GM18870 (cell line): ENCODE measurements at regions not wholly inside any gene's neighbourhood (a gene's known extent, or its start where the extent isn't known, plus 50 kb on each side); places are given as distances from the start of the nearest gene placed in this dataset.

Experiments used
- ATAC-seq: cut with Tn5 transposase; IDR thresholded peaks from one replicate; pipeline ENCODE4 v1.9.1; 2021; ENCODE audit warnings: moderate library complexity; ENCODE audit not compliant: unreplicated experiment

- no peak for ATAC-seq
Observed at GRCh38 chr13:37944081-37944868, 74.7 kb upstream of the TRPC4 start.

GRCh38 chr13:37942929-37943328, 73.4 kb upstream of the TRPC4 start:
- no peak for ATAC-seq

GRCh38 chr13:37934339-37935191, 65.0 kb upstream of the TRPC4 start:
- ATAC-seq = no peak

DNA sequence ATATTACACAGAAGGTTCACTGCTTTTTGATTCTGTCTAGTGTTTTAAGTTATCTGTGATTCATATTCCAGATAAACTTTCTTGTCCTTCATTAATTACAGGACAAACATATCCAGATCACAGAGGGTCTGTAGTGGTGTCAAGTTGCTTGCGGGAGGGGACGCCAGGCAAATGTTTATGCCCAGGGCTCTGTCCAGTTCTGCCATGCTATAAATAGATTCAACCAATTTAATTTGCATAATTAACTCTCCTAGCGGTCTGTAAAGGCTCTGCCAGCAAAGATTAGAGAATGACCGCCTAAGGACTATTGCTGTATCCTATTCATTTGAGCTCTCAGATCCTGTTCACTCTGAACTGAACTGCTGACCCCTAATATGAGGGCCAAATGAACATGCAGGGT, 59.7 kb upstream of the TRPC4 start:
- no peak for ATAC-seq

GRCh38 chr13:37927561-37927960, 58.0 kb upstream of the TRPC4 start:
- ATAC-seq = no peak

DNA sequence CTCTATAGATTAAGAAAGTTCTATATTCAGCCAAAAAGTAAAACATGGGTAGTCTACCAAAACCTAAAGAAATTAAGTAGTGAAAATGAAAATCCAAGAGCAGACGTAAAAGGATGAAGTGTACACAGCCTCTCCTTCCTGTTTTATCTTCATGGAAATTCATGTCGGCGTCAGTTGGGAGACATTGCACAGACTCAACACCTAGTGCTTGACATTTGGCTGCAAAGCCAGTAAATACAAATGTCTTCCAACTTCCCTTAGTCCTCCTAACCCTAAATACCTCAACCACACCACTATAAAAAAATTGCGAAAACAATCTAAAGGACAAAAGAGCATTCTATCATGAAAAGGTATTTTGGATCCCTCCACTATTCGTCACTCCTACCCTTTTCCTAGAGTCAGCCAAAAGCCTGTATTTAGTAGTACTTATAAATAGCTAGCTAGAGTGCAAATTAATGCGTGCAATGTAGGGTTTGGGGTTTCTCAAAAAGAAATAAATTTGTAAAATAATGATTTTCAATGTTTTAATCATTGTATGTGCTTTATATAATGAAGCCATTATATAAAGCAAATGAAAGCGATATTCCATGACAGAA, 56.4 kb upstream of the TRPC4 start:
- no peak for ATAC-seq

GRCh38 chr13:37923236-37923635, 53.7 kb upstream of the TRPC4 start:
- peak; percentile 62 for ATAC-seq

GRCh38 chr13:37919329-37919880, 49.8 kb upstream of the TRPC4 start:
- ATAC-seq = no peak
